IPS DF 4.7 (cell line): ENCODE measurements at regions not wholly inside any gene's neighbourhood (a gene's known extent, or its start where the extent isn't known, plus 50 kb on each side); places are given as distances from the start of the nearest gene placed in this dataset.
"Not testable (repeated sequence)": the region's sequence is repeated elsewhere in the genome, so short reads cannot be mapped to it uniquely, and the experiment has no call there.

Source experiments
- DNase-seq: peaks from one replicate; pipeline ENCODE4 v3.0.0-alpha.2; 2013; ENCODE audit warnings: low spot score; ENCODE audit errors: extremely low read depth

DNA sequence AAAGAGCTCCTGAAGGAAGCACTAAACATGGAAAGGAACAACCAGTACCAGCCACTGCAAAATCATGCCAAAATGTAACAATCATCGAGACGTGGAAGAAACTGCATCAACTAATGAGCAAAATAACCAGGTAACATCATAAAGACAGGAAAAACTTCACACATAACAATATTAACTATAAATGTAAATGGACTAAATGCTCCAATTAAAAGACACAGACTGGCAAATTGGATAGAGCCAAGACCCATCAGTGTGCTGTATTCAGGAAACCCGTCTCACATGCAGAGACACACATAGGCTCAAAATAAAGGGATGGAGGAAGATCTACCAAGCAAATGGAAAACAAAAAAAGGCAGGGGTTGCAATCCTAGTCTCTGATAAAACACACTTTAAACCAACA, 83.9 kb upstream of the TSLP start:
- DNase-seq: not testable (repeated sequence)

DNA sequence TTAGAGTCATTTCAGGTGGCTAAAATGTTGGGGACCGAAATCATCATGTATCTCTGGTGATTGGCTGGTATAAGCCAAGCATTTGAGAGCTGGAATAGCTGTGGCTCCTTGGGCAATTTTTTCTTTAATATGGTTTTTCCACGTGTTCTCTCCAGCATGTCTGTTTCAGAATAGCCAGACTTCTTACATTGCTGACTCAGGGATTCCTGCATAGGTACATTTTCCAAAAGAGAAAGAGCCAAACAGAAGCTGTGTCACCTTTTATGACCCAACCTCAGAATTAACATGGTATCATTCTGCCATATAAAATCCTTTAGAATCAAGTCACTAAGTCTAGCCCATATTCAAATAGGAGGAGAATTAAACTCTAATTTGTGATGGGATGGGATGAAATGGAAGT, 74.8 kb upstream of the TSLP start:
- no peak for DNase-seq

DNA sequence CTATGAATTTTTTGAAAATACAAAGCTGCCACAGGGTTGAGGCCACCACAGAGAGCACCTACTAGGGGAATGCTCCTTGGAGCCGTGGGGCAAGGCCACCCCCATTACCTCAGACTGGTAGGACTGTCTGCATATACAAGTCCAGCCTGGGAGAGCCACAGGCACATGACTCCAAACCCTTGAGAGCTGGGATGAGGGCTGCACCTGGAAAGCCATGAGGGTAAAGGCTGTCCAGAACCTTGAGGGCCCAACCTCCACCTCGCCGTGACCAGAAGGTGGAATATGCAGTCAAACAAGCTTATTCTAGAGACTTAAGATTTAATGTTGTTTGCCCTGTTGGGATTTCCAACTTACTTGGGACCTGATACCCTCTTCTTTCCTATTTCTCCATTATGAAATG, 69.5 kb upstream of the TSLP start:
- DNase-seq: no peak

DNA sequence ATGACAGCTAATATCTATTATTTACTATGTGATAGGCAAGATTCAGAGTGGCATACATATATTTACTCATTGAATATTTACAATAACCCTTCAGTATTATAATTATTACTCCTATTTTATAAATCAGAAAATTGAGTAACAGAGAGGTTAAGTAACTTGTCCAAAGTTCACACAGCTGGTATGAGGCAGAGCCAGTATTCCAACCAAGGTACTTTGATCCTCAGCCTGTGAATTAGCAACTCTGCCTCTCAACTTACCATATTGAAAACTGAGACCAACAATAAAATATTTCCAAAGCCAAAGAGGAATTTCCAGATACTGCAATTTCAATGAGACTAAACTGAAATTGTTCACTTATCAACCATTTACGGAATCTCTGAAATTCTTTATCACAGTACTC, 67.9 kb upstream of the TSLP start:
- no peak for DNase-seq

DNA sequence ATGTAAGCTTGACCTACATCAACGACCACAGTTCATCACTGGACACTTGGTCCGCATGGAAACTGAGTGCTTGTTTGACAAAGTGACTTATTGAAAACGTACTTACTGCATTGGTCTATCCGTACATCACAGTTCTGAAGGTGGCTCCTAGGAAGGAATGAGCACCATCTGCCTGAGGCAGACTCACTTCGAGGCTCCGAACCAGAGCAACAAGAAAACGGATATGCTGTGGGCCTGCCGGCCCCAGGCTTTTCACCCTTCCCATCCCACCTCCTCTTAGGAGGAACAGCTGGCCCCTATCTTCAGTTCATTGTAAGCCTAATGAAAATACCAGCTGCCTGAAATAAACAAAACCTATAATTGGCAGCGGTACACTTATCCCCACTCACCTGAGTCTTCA, 67.2 kb upstream of the TSLP start:
- DNase-seq: no peak

DNA sequence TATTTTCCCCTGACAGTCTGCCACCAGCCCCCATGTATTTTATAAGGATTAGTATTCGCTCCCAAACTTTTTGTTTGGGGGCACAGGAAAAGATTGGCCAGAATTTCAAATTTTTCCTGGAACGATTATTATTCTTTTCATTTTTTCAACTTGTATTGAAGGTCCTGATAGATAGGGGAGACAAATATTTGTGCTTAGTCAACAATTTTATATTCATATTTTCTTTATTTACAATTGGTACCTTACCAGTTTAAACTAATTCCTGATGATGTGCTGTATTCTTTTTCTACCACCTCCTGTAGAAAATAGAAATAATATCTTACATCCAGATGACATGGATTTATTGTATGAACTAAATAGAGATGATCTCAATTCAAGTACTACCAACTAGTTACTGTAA, 60.7 kb upstream of the TSLP start:
- no peak for DNase-seq

DNA sequence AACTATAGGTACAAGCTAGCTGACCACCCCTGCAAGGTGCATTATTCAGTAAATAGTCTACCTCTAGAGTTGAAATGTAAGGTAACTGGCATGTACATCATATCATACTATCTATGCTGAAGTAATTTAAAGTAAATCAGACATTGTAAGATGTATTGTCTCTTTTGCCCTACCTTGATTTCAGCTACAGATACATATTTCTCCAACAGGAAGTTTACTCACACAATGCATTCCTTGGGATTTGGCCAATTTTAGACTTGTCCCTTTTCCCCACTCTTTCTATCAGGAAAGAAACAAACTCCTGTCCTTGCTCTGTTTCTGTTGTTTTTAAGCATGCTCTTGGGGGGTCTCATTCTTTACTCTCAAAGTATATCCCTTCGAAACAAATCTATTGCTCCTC, 58.5 kb upstream of the TSLP start:
- no peak for DNase-seq

DNA sequence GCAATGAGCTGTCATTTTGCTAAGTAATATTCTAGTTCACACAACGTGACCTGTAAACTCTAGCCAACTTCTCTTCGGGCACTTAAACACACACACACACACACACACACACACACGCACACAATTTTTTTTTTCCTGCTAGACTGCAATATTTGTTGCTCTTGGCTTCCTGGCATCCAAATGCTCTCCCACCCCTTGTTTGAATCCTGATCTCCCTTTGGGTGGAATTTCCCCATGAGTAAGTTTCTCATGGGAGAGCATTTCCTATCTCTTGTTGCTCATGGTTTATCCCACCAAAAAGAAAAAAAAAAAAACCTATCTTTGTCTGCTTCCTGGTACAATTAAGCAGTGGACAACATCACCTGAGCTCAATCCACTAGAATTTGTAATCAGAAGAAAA, 54.7 kb upstream of the TSLP start:
- DNase-seq: no peak

DNA sequence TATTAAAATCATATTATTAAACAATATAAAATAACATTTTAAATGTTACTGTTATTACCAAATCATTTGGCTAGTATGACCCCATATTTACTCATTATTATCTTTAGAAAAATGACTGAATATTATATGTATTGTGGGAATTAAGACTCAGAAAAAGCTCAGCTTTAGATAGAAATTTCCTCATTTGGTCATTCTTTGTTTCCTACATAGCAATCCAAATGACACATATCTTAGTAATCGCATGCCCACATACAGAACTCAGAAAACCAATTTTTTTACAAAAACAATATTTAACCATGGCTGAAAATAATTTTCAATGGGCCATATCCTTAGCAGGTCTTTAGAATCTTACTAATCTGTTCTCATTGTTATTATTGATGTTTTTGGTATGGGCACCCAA, 53.8 kb upstream of the TSLP start:
- DNase-seq: no peak
